ENCODE measurements at regions not wholly inside any gene's neighbourhood (a gene's known extent, or its start where the extent isn't known, plus 50 kb on each side); places are given as distances from the start of the nearest gene placed in this dataset.

GRCh38 chr14:26008290-26008689, 589.5 kb downstream of the NOVA1 start:
- Histone ChIP-seq H3K4me1 (ENCODE audit: control insufficient read depth in 3 of 3, insufficient read depth in 2 of 3, low read depth in 1 of 3, low read length in 2 of 3) (no peaks in the 10 kb centered on the region), H3K36me3 (ENCODE audit: control insufficient read depth in 3 of 3, insufficient read depth in 2 of 3, low read depth in 1 of 3, low read length in 3 of 3) (no peaks in the 10 kb centered on the region), H3K4me3 (ENCODE audit: low read depth in 1 of 3, low read length in 3 of 3) (no peak overlapping the region), H3K27me3 (ENCODE audit: control insufficient read depth in 3 of 3, insufficient read depth in 3 of 3, low read length in 3 of 3) (no peaks in the 10 kb centered on the region), H3K9me3 (ENCODE audit: control insufficient read depth in 2 of 2, insufficient read depth in 1 of 2, low read depth in 1 of 2, low read length in 1 of 2) (no peaks in the 10 kb centered on the region), H3K27ac (ENCODE audit: low read depth in 1 of 3, low read length in 2 of 3) (no peak overlapping the region)
- 49 to 55% (median 50%) methylated on average over 2 of the region's 2 CpGs for WGBS, 3 donors
- DNase-seq (no peak), FAIRE-seq (no peak)

DNA sequence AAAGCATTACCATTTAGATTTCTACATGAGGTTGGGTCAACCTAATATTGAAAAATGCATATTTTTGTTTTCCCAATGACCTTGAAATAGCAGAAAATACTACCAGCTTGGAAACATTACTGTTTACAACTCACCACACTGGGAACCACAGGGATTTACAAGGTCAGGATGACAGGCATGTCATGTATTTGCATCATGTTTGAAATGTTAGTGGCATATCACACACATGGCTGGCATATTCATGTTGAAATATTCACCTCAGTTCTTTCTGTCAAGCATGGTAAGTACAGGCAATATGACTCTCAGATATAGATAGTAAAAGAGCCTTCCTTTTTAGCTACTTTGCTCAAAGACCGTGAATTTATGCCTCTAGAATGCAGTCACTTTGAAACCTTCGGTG, 593.5 kb downstream of the NOVA1 start:
- FAIRE-seq: no peak
- no peaks in the 10 kb centered on the region for H3K4me1 ChIP-seq (ENCODE audit: control insufficient read depth in 3 of 3, insufficient read depth in 2 of 3, low read depth in 1 of 3, low read length in 2 of 3)
- H3K36me3 ChIP-seq (ENCODE audit: control insufficient read depth in 3 of 3, insufficient read depth in 2 of 3, low read depth in 1 of 3, low read length in 3 of 3): no peaks in the 10 kb centered on the region
- no peak overlapping the region for H3K4me3 ChIP-seq (ENCODE audit: low read depth in 1 of 3, low read length in 3 of 3)
- no peak overlapping the region for H3K27ac ChIP-seq (ENCODE audit: low read depth in 1 of 3, low read length in 2 of 3)
- no peak for DNase-seq
- no peaks in the 10 kb centered on the region for H3K9me3 ChIP-seq (ENCODE audit: control insufficient read depth in 2 of 2, insufficient read depth in 1 of 2, low read depth in 1 of 2, low read length in 1 of 2)
- H3K27me3 ChIP-seq (ENCODE audit: control insufficient read depth in 3 of 3, insufficient read depth in 3 of 3, low read length in 3 of 3): no peaks in the 10 kb centered on the region
- WGBS, 3 donors: 81 to 89% (median 85%) methylated on average over 2 of the region's 2 CpGs

- Histone ChIP-seq H3K4me3 (ENCODE audit: low read depth in 1 of 3, low read length in 3 of 3) (no peak overlapping the region), H3K9me3 (ENCODE audit: control insufficient read depth in 2 of 2, insufficient read depth in 1 of 2, low read depth in 1 of 2, low read length in 1 of 2) (no peaks in the 10 kb centered on the region)
- FAIRE-seq: no peak
These were observed 604.0 kb downstream of the NOVA1 start for GRCh38 chr14:25993830-25994229.

DNA sequence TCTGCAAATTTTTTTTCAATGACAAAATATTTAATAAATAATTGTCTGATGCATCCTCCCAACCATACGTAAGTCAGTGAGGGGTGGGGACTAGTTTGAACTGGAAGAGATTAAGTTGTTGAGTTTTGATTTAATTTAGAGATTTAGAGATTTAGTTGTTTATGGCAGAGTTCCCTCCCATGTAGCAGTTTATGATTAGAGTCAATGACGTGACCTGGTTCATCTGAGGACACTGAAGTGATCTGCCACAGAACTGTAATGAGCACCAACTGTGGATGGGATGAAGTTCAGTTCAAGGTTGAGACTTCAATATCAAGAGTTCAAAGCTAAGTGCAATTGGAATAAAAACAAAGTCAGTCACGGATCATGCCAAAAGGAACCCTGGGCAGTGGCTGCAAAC, 609.3 kb downstream of the NOVA1 start:
- Histone ChIP-seq H3K4me3 (ENCODE audit: low read depth in 1 of 3, low read length in 3 of 3) (no peak overlapping the region), H3K36me3 (ENCODE audit: control insufficient read depth in 3 of 3, insufficient read depth in 2 of 3, low read depth in 1 of 3, low read length in 3 of 3) (no peaks in the 10 kb centered on the region), H3K27me3 (ENCODE audit: control insufficient read depth in 3 of 3, insufficient read depth in 3 of 3, low read length in 3 of 3) (no peaks in the 10 kb centered on the region), H3K27ac (ENCODE audit: low read depth in 1 of 3, low read length in 2 of 3) (no peak overlapping the region), H3K9me3 (ENCODE audit: control insufficient read depth in 2 of 2, insufficient read depth in 1 of 2, low read depth in 1 of 2, low read length in 1 of 2) (no peaks in the 10 kb centered on the region), H3K4me1 (ENCODE audit: control insufficient read depth in 3 of 3, insufficient read depth in 2 of 3, low read depth in 1 of 3, low read length in 2 of 3) (no peaks in the 10 kb centered on the region)
- DNase-seq (no peak), FAIRE-seq (no peak)
- WGBS, 3 donors: 51 to 60% (median 55%) methylated on average over 3 of the region's 3 CpGs

More at GRCh38 chr14:25993830-25994229, 604.0 kb downstream of the NOVA1 start:
- H3K36me3 ChIP-seq (ENCODE audit: control insufficient read depth in 3 of 3, insufficient read depth in 2 of 3, low read depth in 1 of 3, low read length in 3 of 3): no peaks in the 10 kb centered on the region
- H3K27me3 ChIP-seq (ENCODE audit: control insufficient read depth in 3 of 3, insufficient read depth in 3 of 3, low read length in 3 of 3): no peaks in the 10 kb centered on the region
- H3K27ac ChIP-seq (ENCODE audit: low read depth in 1 of 3, low read length in 2 of 3): no peak overlapping the region
- DNase-seq: no peak
- H3K4me1 ChIP-seq (ENCODE audit: control insufficient read depth in 3 of 3, insufficient read depth in 2 of 3, low read depth in 1 of 3, low read length in 2 of 3): no peaks in the 10 kb centered on the region

DNA sequence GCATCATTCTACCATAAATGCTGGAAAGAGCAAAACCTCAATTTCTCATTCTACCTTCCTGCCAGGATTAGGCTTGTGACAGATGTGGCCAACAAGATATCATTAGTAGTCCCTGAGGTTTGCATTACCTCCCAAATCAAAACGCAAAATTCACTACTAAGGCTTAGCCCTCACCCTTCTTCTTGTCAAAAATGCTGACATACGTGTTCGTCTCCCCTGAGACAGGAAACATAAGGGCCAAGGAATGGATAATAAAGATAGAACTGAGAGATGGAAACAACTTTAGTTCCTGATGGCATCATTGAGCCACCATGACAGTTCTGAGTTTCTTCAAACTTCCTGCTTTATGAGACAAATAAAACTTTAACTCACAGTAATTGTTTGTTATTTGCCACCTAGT, 642.1 kb downstream of the NOVA1 start:
- Histone ChIP-seq H3K27me3 (ENCODE audit: control insufficient read depth in 3 of 3, insufficient read depth in 3 of 3, low read length in 3 of 3) (no peaks in the 10 kb centered on the region), H3K36me3 (ENCODE audit: control insufficient read depth in 3 of 3, insufficient read depth in 2 of 3, low read depth in 1 of 3, low read length in 3 of 3) (no peaks in the 10 kb centered on the region), H3K4me1 (ENCODE audit: control insufficient read depth in 3 of 3, insufficient read depth in 2 of 3, low read depth in 1 of 3, low read length in 2 of 3) (no peaks in the 10 kb centered on the region), H3K9me3 (ENCODE audit: control insufficient read depth in 2 of 2, insufficient read depth in 1 of 2, low read depth in 1 of 2, low read length in 1 of 2) (no peaks in the 10 kb centered on the region), H3K27ac (ENCODE audit: low read depth in 1 of 3, low read length in 2 of 3) (no peak overlapping the region), H3K4me3 (ENCODE audit: low read depth in 1 of 3, low read length in 3 of 3) (no peak overlapping the region)
- FAIRE-seq (no peak), DNase-seq (no peak)
- 78 to 87% (median 81%) methylated on average over 3 of the region's 3 CpGs for WGBS, 3 donors

DNA sequence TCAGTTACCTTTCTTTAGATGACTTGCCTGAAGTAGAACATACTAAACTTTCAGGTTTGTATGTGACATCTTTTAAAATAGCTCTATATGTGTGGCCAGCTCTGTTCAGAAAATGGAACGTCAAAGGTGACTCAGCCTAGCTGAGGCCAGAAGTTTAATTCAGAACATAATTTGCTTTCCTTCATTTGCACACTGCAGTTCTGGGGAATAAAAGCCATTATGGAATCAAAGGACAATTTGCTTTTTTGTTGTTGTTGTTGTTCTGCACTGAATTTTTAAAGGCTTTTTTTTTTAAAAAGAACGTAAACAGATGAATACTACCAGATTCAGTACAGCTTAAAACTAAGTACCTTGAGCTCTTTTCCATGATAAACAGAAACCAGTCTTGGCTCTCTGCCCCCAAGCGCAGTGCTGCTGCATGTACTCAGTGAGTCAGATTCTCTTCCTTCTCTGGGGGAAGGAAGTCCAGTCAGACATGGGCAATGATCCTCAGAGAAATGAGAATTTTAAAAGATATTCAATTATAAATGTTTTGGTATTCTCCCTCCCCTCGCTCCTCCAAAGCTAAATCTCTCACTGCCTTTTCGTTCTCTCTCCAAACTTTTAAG, 644.2 kb downstream of the NOVA1 start:
- H3K4me1 ChIP-seq (ENCODE audit: control insufficient read depth in 3 of 3, insufficient read depth in 2 of 3, low read depth in 1 of 3, low read length in 2 of 3): no peaks in the 10 kb centered on the region
- no peak overlapping the region for H3K4me3 ChIP-seq (ENCODE audit: low read depth in 1 of 3, low read length in 3 of 3)
- DNase-seq (no peak), FAIRE-seq (no peak)
- H3K36me3 ChIP-seq (ENCODE audit: control insufficient read depth in 3 of 3, insufficient read depth in 2 of 3, low read depth in 1 of 3, low read length in 3 of 3): no peaks in the 10 kb centered on the region
- H3K27me3 ChIP-seq (ENCODE audit: control insufficient read depth in 3 of 3, insufficient read depth in 3 of 3, low read length in 3 of 3): no peaks in the 10 kb centered on the region
- no peaks in the 10 kb centered on the region for H3K9me3 ChIP-seq (ENCODE audit: control insufficient read depth in 2 of 2, insufficient read depth in 1 of 2, low read depth in 1 of 2, low read length in 1 of 2)
- H3K27ac ChIP-seq (ENCODE audit: low read depth in 1 of 3, low read length in 2 of 3): no peak overlapping the region
- 64 to 80% (median 78%) methylated on average over 5 of the region's 5 CpGs for WGBS, 3 donors

- H3K4me3 ChIP-seq (ENCODE audit: low read depth in 1 of 3, low read length in 3 of 3): no peak overlapping the region
- DNase-seq: no peak
- H3K9me3 ChIP-seq (ENCODE audit: control insufficient read depth in 2 of 2, insufficient read depth in 1 of 2, low read depth in 1 of 2, low read length in 1 of 2): no peaks in the 10 kb centered on the region
- FAIRE-seq: no peak
- no peaks in the 10 kb centered on the region for H3K27me3 ChIP-seq (ENCODE audit: control insufficient read depth in 3 of 3, insufficient read depth in 3 of 3, low read length in 3 of 3)
- no peaks in the 10 kb centered on the region for H3K4me1 ChIP-seq (ENCODE audit: control insufficient read depth in 3 of 3, insufficient read depth in 2 of 3, low read depth in 1 of 3, low read length in 2 of 3)
- H3K36me3 ChIP-seq (ENCODE audit: control insufficient read depth in 3 of 3, insufficient read depth in 2 of 3, low read depth in 1 of 3, low read length in 3 of 3): no peaks in the 10 kb centered on the region
- H3K27ac ChIP-seq (ENCODE audit: low read depth in 1 of 3, low read length in 2 of 3): no peak overlapping the region
- WGBS, 3 donors: 71 to 84% (median 82%) methylated on average over 1 of the region's 1 CpG
These were observed 652.1 kb downstream of the NOVA1 start for GRCh38 chr14:25945746-25946145.

- Histone ChIP-seq H3K4me1 (ENCODE audit: control insufficient read depth in 3 of 3, insufficient read depth in 2 of 3, low read depth in 1 of 3, low read length in 2 of 3) (no peaks in the 10 kb centered on the region), H3K4me3 (ENCODE audit: low read depth in 1 of 3, low read length in 3 of 3) (no peak overlapping the region), H3K27me3 (ENCODE audit: control insufficient read depth in 3 of 3, insufficient read depth in 3 of 3, low read length in 3 of 3) (no peaks in the 10 kb centered on the region), H3K36me3 (ENCODE audit: control insufficient read depth in 3 of 3, insufficient read depth in 2 of 3, low read depth in 1 of 3, low read length in 3 of 3) (no peaks in the 10 kb centered on the region), H3K9me3 (ENCODE audit: control insufficient read depth in 2 of 2, insufficient read depth in 1 of 2, low read depth in 1 of 2, low read length in 1 of 2) (no peaks in the 10 kb centered on the region), H3K27ac (ENCODE audit: low read depth in 1 of 3, low read length in 2 of 3) (no peak overlapping the region)
- 59 to 73% (median 65%) methylated on average over 4 of the region's 4 CpGs for WGBS, 3 donors
- DNase-seq (no peak), FAIRE-seq (no peak)
These were observed 653.8 kb downstream of the NOVA1 start for GRCh38 chr14:25944020-25944419.

DNA sequence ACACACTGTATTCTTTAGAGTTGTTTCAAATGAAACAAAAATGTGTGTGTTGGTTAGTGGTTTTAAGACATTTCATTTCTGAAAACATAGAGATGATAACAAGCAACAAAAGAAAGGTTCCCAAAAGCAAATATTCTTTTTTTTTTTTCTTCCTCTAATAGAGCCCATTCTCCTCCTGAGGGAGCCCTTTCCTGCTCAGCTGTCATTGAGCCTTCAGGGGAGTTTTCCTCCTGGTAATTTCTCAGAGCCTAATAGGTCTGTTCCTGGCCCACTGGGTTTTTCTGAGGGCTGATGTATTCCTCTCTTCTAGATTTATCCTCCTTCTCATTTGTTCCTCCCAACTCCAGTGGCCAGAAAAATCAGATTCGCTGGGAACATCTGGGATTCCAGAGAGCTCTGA, 654.5 kb downstream of the NOVA1 start:
- no peak for DNase-seq
- no peaks in the 10 kb centered on the region for H3K36me3 ChIP-seq (ENCODE audit: control insufficient read depth in 3 of 3, insufficient read depth in 2 of 3, low read depth in 1 of 3, low read length in 3 of 3)
- H3K4me1 ChIP-seq (ENCODE audit: control insufficient read depth in 3 of 3, insufficient read depth in 2 of 3, low read depth in 1 of 3, low read length in 2 of 3): no peaks in the 10 kb centered on the region
- 73 to 81% (median 76%) methylated on average over 1 of the region's 1 CpG for WGBS, 3 donors
- no peaks in the 10 kb centered on the region for H3K27me3 ChIP-seq (ENCODE audit: control insufficient read depth in 3 of 3, insufficient read depth in 3 of 3, low read length in 3 of 3)
- FAIRE-seq: no peak
- H3K4me3 ChIP-seq (ENCODE audit: low read depth in 1 of 3, low read length in 3 of 3): no peak overlapping the region
- no peak overlapping the region for H3K27ac ChIP-seq (ENCODE audit: low read depth in 1 of 3, low read length in 2 of 3)
- no peaks in the 10 kb centered on the region for H3K9me3 ChIP-seq (ENCODE audit: control insufficient read depth in 2 of 2, insufficient read depth in 1 of 2, low read depth in 1 of 2, low read length in 1 of 2)

Data from small intestine (tissue), 7 donors.